ENCODE measurements at regions not wholly inside any gene's neighbourhood (a gene's known extent, or its start where the extent isn't known, plus 50 kb on each side); places are given as distances from the start of the nearest gene placed in this dataset.

GRCh38 chr4:79584352-79584751 is 176.3 kb upstream of the GK2 start:
- WGBS, 2 experiments (ENCODE audit: extremely low coverage in 2 of 2, insufficient read length in 1 of 2): 80% methylated on average over 1 of the region's 1 CpG; no CpG with 5 or more reads in 1 of the 2 experiments
- H3K23ac ChIP-seq (ENCODE audit: low read depth, low read length): no peak overlapping the region
- H4K8ac ChIP-seq (ENCODE audit: low read depth in 2 of 2, low read length in 2 of 2): no peak overlapping the region
- H4K5ac ChIP-seq (ENCODE audit: low read depth, low read length): no peak overlapping the region
- POLR2A ChIA-PET (ENCODE audit: unreplicated experiment): no interaction called here
- H3K9me1 ChIP-seq (ENCODE audit: insufficient read depth, low read length): no peaks in the 10 kb centered on the region
- TF ChIP-seq RCOR1 (IDR thresholded peaks at IDR 0.05; ENCODE audit: insufficient replicate concordance, low read length) (no peak), POLR2A (IDR thresholded peaks at IDR 0.05; ENCODE audit: low read depth, low read length) (no peak), MAZ (IDR thresholded peaks at IDR 0.05; ENCODE audit: borderline replicate concordance, low read depth, low read length) (no peak), CEBPB (IDR thresholded peaks at IDR 0.05; ENCODE audit: low read depth, low read length) (no peak), CHD1 (IDR thresholded peaks at IDR 0.05; ENCODE audit: low read depth, low read length) (no peak), MXI1 (IDR thresholded peaks at IDR 0.05; ENCODE audit: borderline replicate concordance, low read depth, low read length) (no peak), RFX5 (IDR thresholded peaks at IDR 0.05; ENCODE audit: low read depth, low read length) (no peak), NFE2L2 (IDR thresholded peaks at IDR 0.05; ENCODE audit: low read depth, low read length) (no peak), RAD21 (IDR thresholded peaks at IDR 0.05; ENCODE audit: low read length) (no peak), ELK1 (IDR thresholded peaks at IDR 0.05; ENCODE audit: borderline replicate concordance, low read depth, low read length) (no peak), SMC3 (IDR thresholded peaks at IDR 0.05; ENCODE audit: low read depth, low read length) (no peak), MAFK (IDR thresholded peaks at IDR 0.05; ENCODE audit: low read depth, low read length) (no peak), FOS (IDR thresholded peaks at IDR 0.05; ENCODE audit: low read depth, low read length) (no peak), BHLHE40 (IDR thresholded peaks at IDR 0.05; ENCODE audit: low read depth, low read length) (no peak)
- TF ChIP-seq, protein P1, sequence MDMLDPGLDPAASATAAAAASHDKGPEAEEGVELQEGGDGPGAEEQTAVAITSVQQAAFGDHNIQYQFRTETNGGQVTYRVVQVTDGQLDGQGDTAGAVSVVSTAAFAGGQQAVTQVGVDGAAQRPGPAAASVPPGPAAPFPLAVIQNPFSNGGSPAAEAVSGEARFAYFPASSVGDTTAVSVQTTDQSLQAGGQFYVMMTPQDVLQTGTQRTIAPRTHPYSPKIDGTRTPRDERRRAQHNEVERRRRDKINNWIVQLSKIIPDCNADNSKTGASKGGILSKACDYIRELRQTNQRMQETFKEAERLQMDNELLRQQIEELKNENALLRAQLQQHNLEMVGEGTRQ (IDR thresholded peaks at IDR 0.05; ENCODE audit: low read depth, low read length): no peak
- TF ChIP-seq, protein P2, sequence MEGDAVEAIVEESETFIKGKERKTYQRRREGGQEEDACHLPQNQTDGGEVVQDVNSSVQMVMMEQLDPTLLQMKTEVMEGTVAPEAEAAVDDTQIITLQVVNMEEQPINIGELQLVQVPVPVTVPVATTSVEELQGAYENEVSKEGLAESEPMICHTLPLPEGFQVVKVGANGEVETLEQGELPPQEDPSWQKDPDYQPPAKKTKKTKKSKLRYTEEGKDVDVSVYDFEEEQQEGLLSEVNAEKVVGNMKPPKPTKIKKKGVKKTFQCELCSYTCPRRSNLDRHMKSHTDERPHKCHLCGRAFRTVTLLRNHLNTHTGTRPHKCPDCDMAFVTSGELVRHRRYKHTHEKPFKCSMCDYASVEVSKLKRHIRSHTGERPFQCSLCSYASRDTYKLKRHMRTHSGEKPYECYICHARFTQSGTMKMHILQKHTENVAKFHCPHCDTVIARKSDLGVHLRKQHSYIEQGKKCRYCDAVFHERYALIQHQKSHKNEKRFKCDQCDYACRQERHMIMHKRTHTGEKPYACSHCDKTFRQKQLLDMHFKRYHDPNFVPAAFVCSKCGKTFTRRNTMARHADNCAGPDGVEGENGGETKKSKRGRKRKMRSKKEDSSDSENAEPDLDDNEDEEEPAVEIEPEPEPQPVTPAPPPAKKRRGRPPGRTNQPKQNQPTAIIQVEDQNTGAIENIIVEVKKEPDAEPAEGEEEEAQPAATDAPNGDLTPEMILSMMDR (conservative IDR thresholded peaks at IDR 0.05; ENCODE audit: low read depth, low read length): no peak
- dilution Hi-C loops (cut with HindIII; ENCODE audit: low sequenced_read_pairs, unreplicated experiment): no loop called here
- H2BK120ac ChIP-seq (ENCODE audit: low read depth, low read length): no peak overlapping the region
- H4K20me1 ChIP-seq (ENCODE audit: insufficient read depth, low read length): no peaks in the 10 kb centered on the region
- no peaks in the 10 kb centered on the region for H3K79me1 ChIP-seq (ENCODE audit: low read depth in 1 of 2, low read length in 2 of 2)
- BruUV-seq (replicated peaks): no TSS peak
- no peak overlapping the region for H4K91ac ChIP-seq (ENCODE audit: insufficient read depth, low read depth, low read length)
- DNase-seq (no peak), ATAC-seq (ENCODE audit: low read depth) (no peak)
- H3K9me3 ChIP-seq (ENCODE audit: control insufficient read depth, insufficient read depth, low read length): no peaks in the 10 kb centered on the region
- H3K4me3 ChIP-seq (ENCODE audit: insufficient read depth, low read depth, low read length): no peak overlapping the region
- no peak overlapping the region for H2BK15ac ChIP-seq (ENCODE audit: low read depth, low read length)
- no peak overlapping the region for H3K18ac ChIP-seq (ENCODE audit: low read depth, low read length)
- H2AK5ac ChIP-seq (ENCODE audit: low read depth, low read length): no peak overlapping the region
- intact Hi-C loops (cut with micrococcal nuclease): no loop called here
- H3K9ac ChIP-seq (ENCODE audit: low read depth, low read length): no peak overlapping the region
- H3K4ac ChIP-seq (ENCODE audit: low read depth, low read length): no peak overlapping the region
- H3K14ac ChIP-seq (replicated peaks; ENCODE audit: low read depth, low read length): no peak overlapping the region
- H3K56ac ChIP-seq (ENCODE audit: extremely low read depth, insufficient read depth, low read length): no peak overlapping the region
- CTCF ChIA-PET: interaction anchor here (0.6 kb wide), 1 partner anchor 33 kb away, joined by 3 read pairs; no protein-coding TSS in a partner anchor
- no peak overlapping the region for H2AFZ ChIP-seq (replicated peaks; ENCODE audit: low read length, poor library complexity)
- H3K27me3 ChIP-seq (ENCODE audit: control insufficient read depth, insufficient read depth, low read length): no peaks in the 10 kb centered on the region
- in situ Hi-C loops (cut with MboI; ENCODE audit: low sequenced_read_pairs): no loop called here
- H3K36me3 ChIP-seq (ENCODE audit: control insufficient read depth, insufficient read depth, low read length): no peaks in the 10 kb centered on the region
- no peak overlapping the region for H2BK20ac ChIP-seq (ENCODE audit: low read depth, low read length)
- no peaks in the 10 kb centered on the region for H3K4me1 ChIP-seq (ENCODE audit: control insufficient read depth, insufficient read depth, low read length)
- no peak overlapping the region for H2AK9ac ChIP-seq (replicated peaks; ENCODE audit: low read depth, low read length, poor library complexity)
- H3K4me2 ChIP-seq (ENCODE audit: low read depth, low read length): no peak overlapping the region
- no peak overlapping the region for H3K27ac ChIP-seq (ENCODE audit: insufficient read depth, low read length)
- no peak overlapping the region for H2BK5ac ChIP-seq (ENCODE audit: low read depth, low read length, poor library complexity, severe bottlenecking)

Data from IMR-90 (cell line).